Chondrocyte (in vitro differentiated cells): ENCODE measurements at regions not wholly inside any gene's neighbourhood (a gene's known extent, or its start where the extent isn't known, plus 50 kb on each side); places are given as distances from the start of the nearest gene placed in this dataset.

Source experiments
- DNase-seq: peaks from one replicate; pipeline ENCODE4 v3.0.0; 2021; ENCODE audit warnings: mixed read lengths, low spot score
- H3K27ac Mint-ChIP-seq: one replicate; pipeline ENCODE4 v1.8.0; 2021; ENCODE audit warnings: mild to moderate bottlenecking, moderate library complexity, mixed read lengths; ENCODE audit not compliant: unreplicated experiment
- H3K27me3 Mint-ChIP-seq: 2 replicates; pipeline ENCODE4 v1.8.0; 2021; ENCODE audit warnings: low read depth, mixed read lengths
- H3K36me3 Mint-ChIP-seq: 2 replicates; pipeline ENCODE4 v1.8.0; 2021; ENCODE audit warnings: low read depth, mixed read lengths
- H3K4me1 Mint-ChIP-seq: 2 replicates; pipeline ENCODE4 v1.8.0; 2021; ENCODE audit warnings: low read depth, mild to moderate bottlenecking, mixed read lengths
- H3K4me3 Mint-ChIP-seq: one replicate; pipeline ENCODE4 v1.8.0; 2021; ENCODE audit warnings: mild to moderate bottlenecking, moderate library complexity, mixed read lengths; ENCODE audit not compliant: unreplicated experiment
- H3K9me3 Mint-ChIP-seq: 2 replicates; pipeline ENCODE4 v1.8.0; 2021; ENCODE audit warnings: low read depth, mixed read lengths
- TF ChIP-seq, protein P1 (sequence below): fragments of 200-600 bp; sonication (generic); IDR thresholded peaks from 2 replicates; pipeline ENCODE4 v1.5.0; 2021; ENCODE audit warnings: antibody characterized with exemption, mild to moderate bottlenecking, moderate library complexity

DNA sequence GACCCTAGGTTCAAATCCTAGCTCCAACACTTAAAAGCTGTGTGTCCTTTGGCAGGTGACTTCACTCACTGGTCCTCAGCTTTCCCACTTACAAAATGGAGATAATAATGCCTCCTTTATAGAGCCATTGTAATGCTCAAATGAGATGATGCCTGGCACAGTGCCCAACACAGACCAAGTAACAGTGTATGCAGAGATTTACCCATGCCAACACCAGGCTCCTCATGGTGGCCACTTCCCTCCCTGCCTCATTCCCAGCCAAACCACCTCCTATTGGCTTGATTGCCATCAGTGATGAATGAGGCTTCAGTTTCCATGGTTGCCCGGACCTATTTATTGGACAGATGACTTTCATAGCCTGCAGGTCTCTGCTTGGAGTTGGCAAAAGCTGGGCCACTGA lies 469.4 kb downstream of the CDK5RAP2 start:
- no peaks in the 10 kb centered on the region for H3K4me1 Mint-ChIP-seq

DNA sequence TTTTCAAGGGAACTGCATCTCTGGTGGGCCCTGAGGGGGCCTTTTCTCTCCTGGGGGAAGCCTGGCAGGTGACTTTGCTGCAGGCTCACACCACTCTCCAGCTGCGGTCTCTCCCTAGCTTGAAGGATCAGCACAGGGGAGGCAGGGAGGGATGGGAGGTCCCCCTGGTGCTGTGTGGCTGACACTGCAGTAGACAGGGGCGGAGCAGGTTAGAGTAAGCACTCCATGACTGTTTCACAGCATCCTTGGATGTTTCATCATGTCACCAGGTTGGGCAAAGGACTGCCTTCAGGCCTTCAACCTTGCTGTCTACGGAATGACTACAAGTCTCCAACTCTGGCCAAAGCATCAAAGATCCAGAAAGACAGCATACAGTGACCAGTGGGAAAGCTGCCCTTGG lies 470.7 kb downstream of the CDK5RAP2 start:
- no peak overlapping the region for H3K4me3 Mint-ChIP-seq
- no peak for DNase-seq
- peaks cover 27% of the 10 kb centered on the region for H3K27me3 Mint-ChIP-seq
- H3K27ac Mint-ChIP-seq: no peak overlapping the region
- H3K36me3 Mint-ChIP-seq: no peaks in the 10 kb centered on the region
- TF ChIP-seq, protein P1, sequence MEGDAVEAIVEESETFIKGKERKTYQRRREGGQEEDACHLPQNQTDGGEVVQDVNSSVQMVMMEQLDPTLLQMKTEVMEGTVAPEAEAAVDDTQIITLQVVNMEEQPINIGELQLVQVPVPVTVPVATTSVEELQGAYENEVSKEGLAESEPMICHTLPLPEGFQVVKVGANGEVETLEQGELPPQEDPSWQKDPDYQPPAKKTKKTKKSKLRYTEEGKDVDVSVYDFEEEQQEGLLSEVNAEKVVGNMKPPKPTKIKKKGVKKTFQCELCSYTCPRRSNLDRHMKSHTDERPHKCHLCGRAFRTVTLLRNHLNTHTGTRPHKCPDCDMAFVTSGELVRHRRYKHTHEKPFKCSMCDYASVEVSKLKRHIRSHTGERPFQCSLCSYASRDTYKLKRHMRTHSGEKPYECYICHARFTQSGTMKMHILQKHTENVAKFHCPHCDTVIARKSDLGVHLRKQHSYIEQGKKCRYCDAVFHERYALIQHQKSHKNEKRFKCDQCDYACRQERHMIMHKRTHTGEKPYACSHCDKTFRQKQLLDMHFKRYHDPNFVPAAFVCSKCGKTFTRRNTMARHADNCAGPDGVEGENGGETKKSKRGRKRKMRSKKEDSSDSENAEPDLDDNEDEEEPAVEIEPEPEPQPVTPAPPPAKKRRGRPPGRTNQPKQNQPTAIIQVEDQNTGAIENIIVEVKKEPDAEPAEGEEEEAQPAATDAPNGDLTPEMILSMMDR: peak; percentile 28
- no peaks in the 10 kb centered on the region for H3K9me3 Mint-ChIP-seq
- no peaks in the 10 kb centered on the region for H3K4me1 Mint-ChIP-seq

More for the DNA sequence above, 469.4 kb downstream of the CDK5RAP2 start:
- Mint-ChIP-seq H3K9me3 (no peaks in the 10 kb centered on the region), H3K27me3 (peaks cover 24% of the 10 kb centered on the region), H3K4me3 (no peak overlapping the region), H3K27ac (no peak overlapping the region), H3K36me3 (no peaks in the 10 kb centered on the region)
- DNase-seq: no peak
- TF ChIP-seq, protein P1: no peak

DNA sequence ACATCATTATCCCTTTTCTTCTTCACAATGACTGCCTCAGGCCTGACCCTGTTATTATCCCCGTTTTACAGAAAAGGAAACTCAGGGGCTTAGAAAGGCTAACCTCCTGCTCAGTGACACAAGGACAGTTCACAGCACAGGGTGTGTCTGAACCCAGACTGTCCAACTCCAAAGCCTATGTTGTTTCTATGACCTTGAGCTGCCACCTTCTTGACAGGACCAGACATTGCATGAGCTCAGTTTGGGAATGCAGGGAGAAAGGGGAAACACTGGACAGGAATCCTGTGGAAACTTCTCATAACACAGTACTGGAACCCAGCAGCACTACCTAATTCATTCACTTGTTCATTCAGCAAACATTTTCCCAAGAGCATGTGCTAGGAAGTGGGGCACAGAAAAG lies 472.8 kb downstream of the CDK5RAP2 start:
- no peak overlapping the region for H3K4me3 Mint-ChIP-seq
- TF ChIP-seq, protein P1: no peak
- no peak for DNase-seq
- H3K4me1 Mint-ChIP-seq: no peaks in the 10 kb centered on the region
- H3K27ac Mint-ChIP-seq: no peak overlapping the region
- peaks cover 30% of the 10 kb centered on the region for H3K27me3 Mint-ChIP-seq
- H3K9me3 Mint-ChIP-seq: no peaks in the 10 kb centered on the region
- no peaks in the 10 kb centered on the region for H3K36me3 Mint-ChIP-seq

DNA sequence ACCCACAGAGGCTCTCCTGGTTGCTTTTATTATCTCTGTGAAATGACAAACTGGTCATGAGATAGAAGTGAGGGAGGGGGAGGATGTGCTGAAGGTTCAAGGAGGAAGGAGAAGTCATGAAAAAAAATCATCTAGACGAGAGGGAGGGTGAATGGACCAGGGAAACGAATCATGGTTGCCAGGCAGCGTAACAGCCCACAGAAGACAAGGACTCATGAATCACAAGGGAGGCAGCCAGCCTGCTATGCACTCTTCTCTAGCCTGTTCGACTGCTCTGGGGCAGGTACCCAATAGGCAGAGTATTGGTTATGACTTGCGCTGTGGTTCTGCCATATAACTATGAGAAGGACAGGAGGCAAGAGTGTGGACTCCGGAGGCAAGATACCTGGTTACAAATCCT lies 475.2 kb downstream of the CDK5RAP2 start:
- Mint-ChIP-seq H3K4me3 (no peak overlapping the region), H3K36me3 (no peaks in the 10 kb centered on the region), H3K27ac (no peak overlapping the region), H3K27me3 (peaks cover 29% of the 10 kb centered on the region), H3K9me3 (no peaks in the 10 kb centered on the region), H3K4me1 (no peaks in the 10 kb centered on the region)
- TF ChIP-seq, protein P1: no peak
- no peak for DNase-seq

DNA sequence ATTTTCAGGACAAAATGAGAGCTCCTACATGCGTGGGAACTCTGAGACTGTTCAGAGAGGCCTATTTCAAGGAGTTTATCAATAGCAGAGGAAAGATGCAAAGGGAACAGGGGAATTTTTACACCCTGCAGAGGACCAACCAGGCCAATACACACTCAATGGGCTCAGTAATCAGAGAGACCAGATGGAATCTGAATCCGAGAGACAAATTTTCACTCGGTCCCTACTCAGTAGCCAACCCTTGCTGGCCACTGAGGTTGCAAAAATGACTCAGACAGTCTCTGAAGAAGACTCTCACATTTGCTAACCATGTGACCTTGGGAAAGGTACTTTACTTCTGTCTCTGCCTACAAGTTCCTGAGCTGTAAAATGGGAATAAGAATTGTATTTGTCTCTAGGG lies 479.4 kb downstream of the CDK5RAP2 start:
- no peaks in the 10 kb centered on the region for H3K4me1 Mint-ChIP-seq
- DNase-seq: no peak
- H3K9me3 Mint-ChIP-seq: no peaks in the 10 kb centered on the region
- peaks cover 16% of the 10 kb centered on the region for H3K27me3 Mint-ChIP-seq
- H3K36me3 Mint-ChIP-seq: no peaks in the 10 kb centered on the region
- TF ChIP-seq, protein P1: no peak
- no peak overlapping the region for H3K4me3 Mint-ChIP-seq
- no peak overlapping the region for H3K27ac Mint-ChIP-seq
